GM18951 (cell line): ENCODE measurements at regions not wholly inside any gene's neighbourhood (a gene's known extent, or its start where the extent isn't known, plus 50 kb on each side); places are given as distances from the start of the nearest gene placed in this dataset.
"Not testable (repeated sequence)": the region's sequence is repeated elsewhere in the genome, so short reads cannot be mapped to it uniquely, and the experiment has no call there.

Experiments used
- POLR2A ChIP-seq: IDR thresholded peaks from 4 replicates; pipeline ENCODE4 v1.6.1; 2011; ENCODE audit warnings: mild to moderate bottlenecking; ENCODE audit not compliant: insufficient read length, insufficient read depth; ENCODE audit errors: extremely low read depth
- in situ Hi-C: fragments of 300-500 bp; cut with MboI; formaldehyde crosslinking; loops from one replicate; pipeline ENCODE4 v1.12.0; 2022; ENCODE audit warnings: low sequenced_read_pairs, mixed read lengths, inconsistent platforms; ENCODE audit not compliant: unreplicated experiment

DNA sequence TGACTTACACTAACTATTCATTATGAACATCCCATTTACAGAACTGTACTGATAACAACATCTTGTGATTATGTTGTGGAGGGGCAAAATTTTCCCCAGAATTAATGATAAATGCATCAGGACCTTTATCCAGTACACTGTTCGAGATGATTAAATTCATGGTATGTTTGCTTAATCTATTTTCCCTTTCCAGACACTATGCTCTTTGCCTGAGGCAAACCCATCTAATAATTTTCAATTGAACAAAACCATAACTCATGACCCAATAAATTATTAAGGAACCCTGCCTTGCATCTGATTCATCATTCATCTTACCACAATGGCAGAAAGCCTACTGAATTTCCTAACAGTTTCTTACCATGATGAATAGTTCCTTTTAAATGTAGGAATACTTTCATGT, 385.0 kb downstream of the DSEL start:
- in situ Hi-C loops = no loop called here
- no peak for TF ChIP-seq POLR2A

- in situ Hi-C loops = not testable (repeated sequence)
Measured at GRCh38 chr18:67126751-67127150, 389.8 kb downstream of the DSEL start.

DNA sequence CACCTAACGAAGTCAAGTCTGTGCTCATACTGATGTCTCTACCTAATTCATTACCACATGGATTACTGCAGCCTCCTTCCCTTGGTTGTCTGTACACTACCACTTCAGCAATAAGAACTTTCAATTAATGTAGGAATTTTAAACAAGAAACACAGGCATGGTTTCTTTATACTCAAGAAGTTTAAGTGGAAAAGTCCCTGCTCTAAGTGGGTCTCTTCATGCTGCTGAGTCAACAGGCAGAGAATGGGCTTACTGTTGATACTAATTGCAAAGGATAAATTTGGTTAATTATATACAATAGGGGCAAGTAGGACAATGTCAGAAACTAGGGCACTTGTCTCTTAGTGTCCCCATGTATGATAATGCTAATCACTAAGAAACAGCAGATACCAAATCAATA, 392.6 kb downstream of the DSEL start:
- TF ChIP-seq POLR2A = no peak
- in situ Hi-C loops = no loop called here

DNA sequence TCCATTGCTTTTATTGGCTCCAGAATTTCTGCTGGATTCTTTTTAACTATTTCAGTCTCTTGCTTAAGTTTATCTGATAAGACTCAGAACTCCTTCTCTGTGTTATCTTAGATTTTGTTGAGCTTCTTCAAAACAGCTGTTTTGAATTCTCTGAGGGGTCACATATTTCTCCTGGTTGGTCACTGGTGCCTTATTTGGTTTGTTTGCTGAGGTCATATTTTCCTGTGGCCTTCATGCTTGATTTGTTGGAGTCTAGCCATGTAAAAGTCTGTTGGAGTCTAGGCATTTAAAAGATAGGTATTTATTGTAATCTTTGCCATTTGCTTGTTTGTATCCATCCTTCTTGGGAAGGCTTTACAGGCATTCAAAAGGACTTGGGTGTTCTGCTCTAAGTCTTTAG, 398.7 kb downstream of the DSEL start:
- in situ Hi-C loops = no loop called here

DNA sequence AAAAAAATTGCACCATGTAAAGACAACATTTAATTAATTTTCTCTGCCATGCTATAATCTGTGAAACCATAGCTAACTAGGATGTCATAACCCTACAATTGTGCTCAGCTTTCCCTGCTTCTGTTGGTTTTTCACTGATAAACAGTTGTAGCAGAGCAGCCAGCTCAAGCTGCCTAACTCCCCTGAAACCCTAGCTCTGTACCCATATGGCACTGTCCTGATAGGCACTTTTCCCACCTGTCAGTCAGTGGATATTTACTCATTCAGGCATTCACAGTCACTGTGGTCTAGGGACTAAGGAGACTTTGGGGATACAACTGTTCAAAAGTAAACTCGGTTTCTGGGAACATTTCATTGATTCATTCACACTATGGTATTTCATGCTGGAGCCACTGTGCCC, 407.0 kb downstream of the DSEL start:
- in situ Hi-C loops = no loop called here
- no peak for TF ChIP-seq POLR2A

More for the DNA sequence above, 398.7 kb downstream of the DSEL start:
- no peak for TF ChIP-seq POLR2A

GRCh38 chr18:67108894-67109293, 407.6 kb downstream of the DSEL start:
- TF ChIP-seq POLR2A = no peak
- in situ Hi-C loops = no loop called here

GRCh38 chr18:67104700-67105284, 411.7 kb downstream of the DSEL start:
- in situ Hi-C loops = no loop called here
- TF ChIP-seq POLR2A = no peak

DNA sequence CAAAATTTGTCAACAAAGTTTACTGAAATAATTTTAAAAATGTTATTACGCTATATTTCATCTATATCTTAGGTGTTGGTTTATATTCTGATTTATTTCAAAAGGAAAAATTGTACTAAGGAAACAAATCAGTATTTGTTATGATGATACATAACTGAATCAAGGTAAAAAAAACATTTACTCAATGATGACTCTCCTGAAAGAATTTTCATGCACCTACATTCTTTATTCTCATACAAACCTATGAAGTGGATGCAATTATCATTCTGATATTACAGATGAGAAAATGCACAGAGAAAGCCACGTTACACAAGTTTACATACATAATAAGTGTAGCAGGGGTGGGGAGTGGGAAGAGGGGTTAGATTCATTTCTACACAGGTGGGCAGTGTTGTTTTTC, 422.4 kb downstream of the DSEL start:
- TF ChIP-seq POLR2A = no peak
- in situ Hi-C loops = no loop called here

GRCh38 chr18:67092141-67092540, 424.4 kb downstream of the DSEL start:
- in situ Hi-C loops = no loop called here
- TF ChIP-seq POLR2A = no peak

- in situ Hi-C loops = no loop called here
- no peak for TF ChIP-seq POLR2A
Measured at GRCh38 chr18:67081482-67082211, 434.9 kb downstream of the DSEL start.

GRCh38 chr18:67080601-67081000, 435.9 kb downstream of the DSEL start:
- in situ Hi-C loops = no loop called here
- no peak for TF ChIP-seq POLR2A

DNA sequence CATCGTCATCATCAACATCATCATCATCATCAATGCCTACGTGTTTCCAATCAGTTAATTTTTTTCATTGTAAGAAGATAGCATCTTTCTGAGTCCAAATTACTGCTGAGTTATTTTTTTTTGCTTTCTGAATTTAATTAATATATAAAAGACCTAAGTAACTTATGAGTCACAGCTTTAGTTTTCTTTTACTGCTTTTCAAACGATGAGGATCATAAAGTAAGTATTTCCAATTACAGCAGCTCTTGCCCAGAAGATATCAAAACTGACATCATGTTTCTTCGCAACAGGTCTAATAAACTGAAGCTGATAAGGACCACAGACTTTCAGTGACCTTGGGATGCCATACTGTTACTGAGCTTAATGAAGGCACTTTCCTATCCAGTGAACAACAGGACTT, 442.2 kb downstream of the DSEL start:
- in situ Hi-C loops = no loop called here

DNA sequence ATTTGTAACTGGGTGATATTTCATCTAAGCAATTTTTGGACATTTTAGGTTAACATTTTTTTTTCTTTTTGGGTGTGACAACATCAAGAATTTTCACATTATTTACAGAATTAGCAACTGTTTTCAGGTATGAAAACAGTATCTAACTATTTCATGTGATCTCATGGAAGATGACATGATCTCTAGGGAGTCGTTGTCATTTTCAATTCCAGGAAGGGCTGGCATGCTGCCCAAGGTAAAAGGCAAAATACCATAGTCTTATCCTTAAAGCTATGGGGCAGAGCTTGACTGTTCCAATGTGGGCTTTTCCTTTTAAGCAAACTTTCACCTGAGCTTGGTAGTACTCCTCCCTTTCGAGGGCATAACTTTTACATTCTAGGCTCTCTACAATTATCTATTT, 443.7 kb downstream of the DSEL start:
- TF ChIP-seq POLR2A = no peak

More for the DNA sequence above, 442.2 kb downstream of the DSEL start:
- no peak for TF ChIP-seq POLR2A

GRCh38 chr18:67068608-67069007, 447.9 kb downstream of the DSEL start:
- in situ Hi-C loops = no loop called here
- TF ChIP-seq POLR2A = no peak

More for the DNA sequence above, 443.7 kb downstream of the DSEL start:
- in situ Hi-C loops = no loop called here
